SH-SY5Y (cell line): ENCODE measurements at regions not wholly inside any gene's neighbourhood (a gene's known extent, or its start where the extent isn't known, plus 50 kb on each side); places are given as distances from the start of the nearest gene placed in this dataset.

Experiments used
- GATA2 ChIP-seq: IDR thresholded peaks from 2 replicates; pipeline ENCODE4 v1.6.1; 2011; ENCODE audit warnings: mild to moderate bottlenecking, low read depth, low read length
- GATA3 ChIP-seq: IDR thresholded peaks from 2 replicates; pipeline ENCODE4 v1.6.1; 2011; ENCODE audit warnings: low read depth, mild to moderate bottlenecking, low read length, moderate library complexity

DNA sequence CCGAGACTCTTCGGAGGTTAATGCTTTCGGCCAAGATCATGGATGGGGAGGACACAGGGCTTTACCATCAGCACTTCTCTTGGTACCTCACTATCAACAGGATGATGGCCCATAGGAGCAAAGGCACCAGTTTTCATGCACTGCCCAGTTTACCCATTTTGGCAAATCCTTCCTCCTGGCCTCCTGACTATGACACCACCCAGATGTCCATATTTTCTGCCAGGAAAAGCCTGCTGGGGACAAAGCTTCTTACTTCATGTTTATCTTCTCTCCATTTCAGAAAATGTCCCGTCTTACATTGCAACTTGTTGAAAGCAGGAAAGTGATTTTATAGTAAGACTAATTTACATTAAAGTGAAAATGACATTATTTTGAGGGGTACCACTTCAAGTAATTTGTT is 61.4 kb upstream of the GAS1 start:
- TF ChIP-seq GATA2, result no peak
- TF ChIP-seq GATA3, result no peak
